Jurkat, Clone E6-1 (cell line): ENCODE measurements at regions not wholly inside any gene's neighbourhood (a gene's known extent, or its start where the extent isn't known, plus 50 kb on each side); places are given as distances from the start of the nearest gene placed in this dataset.
A peak's percentile ranks its signal among the peaks of the same experiment; 100 is the strongest.

ENCODE experiments used
- DNase-seq: peaks from one replicate; pipeline ENCODE4 v3.0.0-alpha.2; 2011; ENCODE audit warnings: low read depth, low spot score
- H3K4me3 ChIP-seq: 2 replicates; pipeline ENCODE4 v1.5.1; 2011; ENCODE audit warnings: mild to moderate bottlenecking, low read length, control low read depth, moderate library complexity

- no peak overlapping the region for H3K4me3 ChIP-seq
- no peak for DNase-seq
Observed at GRCh38 chr7:50834031-50834535, 51.4 kb upstream of the GRB10 start.

DNA sequence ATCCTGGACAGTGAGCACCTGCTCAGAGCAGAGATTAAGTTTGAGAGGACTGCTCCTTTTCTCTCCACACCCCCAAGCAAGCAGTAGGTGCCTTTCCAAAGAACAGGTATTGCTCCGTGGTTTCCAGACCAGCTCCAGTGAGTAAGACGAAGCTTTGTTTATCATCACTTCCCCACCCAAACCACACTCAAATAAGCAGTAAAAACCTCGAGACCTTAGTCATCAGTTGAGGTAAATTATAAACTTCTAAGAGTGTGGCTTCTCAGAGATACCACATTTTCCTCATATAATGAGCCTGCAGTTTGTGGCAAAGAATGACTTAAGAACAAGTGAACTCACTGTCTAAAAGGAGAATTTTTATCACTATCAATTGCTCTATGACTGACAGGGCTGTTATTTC, 50.0 kb upstream of the GRB10 start:
- DNase-seq, result peak; percentile 79
- H3K4me3 ChIP-seq, result no peak overlapping the region
